B cell (primary cell): ENCODE measurements at regions not wholly inside any gene's neighbourhood (a gene's known extent, or its start where the extent isn't known, plus 50 kb on each side); places are given as distances from the start of the nearest gene placed in this dataset.
"Not testable (repeated sequence)": the region's sequence is repeated elsewhere in the genome, so short reads cannot be mapped to it uniquely, and the experiment has no call there.

Source experiments
- ATAC-seq: fragments of 200-7000 bp; cut with Tn5 transposase; one replicate; pipeline ENCODE4 v1.10.0; 2021; ENCODE audit warnings: low read depth, mild to moderate bottlenecking, moderate number of reproducible peaks, moderate library complexity
- CTCF ChIA-PET: fragments of 350-600 bp; sonication (Branson Sonifier 250); formaldehyde crosslinking; loops from one replicate; lab custom pipeline; 2021; ENCODE audit warnings: antibody characterized with exemption, inconsistent platforms; lab: Charles Lee
- POLR2A ChIA-PET: fragments of 350-600 bp; sonication (Branson Sonifier 250); formaldehyde crosslinking; loops from one replicate; lab custom pipeline; 2021; ENCODE audit warnings: antibody characterized with exemption; lab: Charles Lee
- DNase-seq: peaks from one replicate; pipeline ENCODE4 v3.0.0; 2013
- H2AFZ ChIP-seq: 2 replicates; pipeline ENCODE4 v1.6.1; 2012; ENCODE audit warnings: mild to moderate bottlenecking, low read depth, low read length; ENCODE audit not compliant: insufficient read depth, poor library complexity, severe bottlenecking
- H3K27ac ChIP-seq, 2 donors: 1 replicate in 1 of 2; 2 replicates in 1 of 2; pipeline ENCODE4 v1.5.1; 2012 to 2013; ENCODE audit warnings: low read length in 2 of 2, mild to moderate bottlenecking in 2 of 2, moderate library complexity in 1 of 2
- H3K27me3 ChIP-seq, 4 experiments: fragments of 200-600 bp in 1 of 4; sonication (generic) in 1 of 4; replicated peaks in 1 of 4; 1 replicate in 2 of 4; 2 replicates in 2 of 4; pipeline versions ENCODE4 v1.6.1 to v1.7.0; 2013 to 2016; ENCODE audit warnings: low read length in 3 of 4, mild to moderate bottlenecking in 2 of 4, mixed read lengths in 1 of 4, moderate library complexity in 1 of 4; ENCODE audit not compliant: insufficient read depth in 4 of 4, control insufficient read depth in 3 of 4; ENCODE audit errors: control extremely low read depth in 1 of 4
- H3K36me3 ChIP-seq, 2 experiments: replicated peaks in 1 of 2; 1 replicate in 1 of 2; 2 replicates in 1 of 2; pipeline versions ENCODE4 v1.6.1 to v1.7.1; 2013; ENCODE audit warnings: low read length in 1 of 2; ENCODE audit not compliant: insufficient read depth in 2 of 2, control insufficient read depth in 1 of 2; ENCODE audit errors: control extremely low read depth in 1 of 2, extremely low read depth in 1 of 2
- H3K4me1 ChIP-seq, 2 donors: fragments of 200-600 bp in 1 of 2; sonication (generic) in 1 of 2; 1 replicate in 1 of 2; 2 replicates in 1 of 2; pipeline versions ENCODE4 v1.5.1 to v1.6.1; 2013 to 2017; ENCODE audit warnings: low read length in 2 of 2; ENCODE audit not compliant: control insufficient read depth in 2 of 2, insufficient read depth in 2 of 2
- H3K4me2 ChIP-seq: replicated peaks from 2 replicates; pipeline ENCODE3; 2012; ENCODE audit warnings: mild to moderate bottlenecking, low read depth, low read length; ENCODE audit not compliant: poor library complexity, severe bottlenecking
- H3K4me3 ChIP-seq, 5 experiments: fragments of 200-600 bp in 1 of 5; sonication (generic) in 1 of 5; 1 replicate in 3 of 5; 2 replicates in 2 of 5; pipeline versions ENCODE4 v1.5.1 to v1.7.0; 2011 to 2016; ENCODE audit warnings: low read length in 4 of 5, mild to moderate bottlenecking in 4 of 5, low read depth in 2 of 5, control low read depth in 1 of 5, moderate library complexity in 1 of 5; ENCODE audit not compliant: insufficient read depth in 1 of 5; ENCODE audit errors: control extremely low read depth in 1 of 5, extremely low read depth in 1 of 5
- H3K79me2 ChIP-seq: fragments of 200-600 bp; sonication (generic); one replicate; pipeline ENCODE4 v1.6.0; 2016; ENCODE audit warnings: low read length; ENCODE audit not compliant: control insufficient read depth, insufficient read depth
- H3K9ac ChIP-seq: fragments of 200-600 bp; sonication (generic); 2 replicates; pipeline ENCODE4 v1.6.1; 2017; ENCODE audit warnings: mild to moderate bottlenecking, low read length, moderate library complexity
- H3K9me3 ChIP-seq, 3 donors: one replicate each; pipeline versions ENCODE4 v1.6.1 to v1.7.1; 2013; ENCODE audit warnings: low read length in 2 of 3; ENCODE audit not compliant: control insufficient read depth in 2 of 3, insufficient read depth in 1 of 3; ENCODE audit errors: control extremely low read depth in 1 of 3
- H4K20me1 ChIP-seq: 2 replicates; pipeline ENCODE4 v1.6.0; 2012; ENCODE audit warnings: mild to moderate bottlenecking, low read length; ENCODE audit not compliant: insufficient read depth, control insufficient read depth, poor library complexity, severe bottlenecking
- H3K27ac Mint-ChIP-seq: one replicate; pipeline ENCODE4 v1.8.0; 2021; ENCODE audit warnings: mixed read lengths
- H3K27me3 Mint-ChIP-seq: one replicate; pipeline ENCODE4 v1.8.0; 2021; ENCODE audit warnings: mixed read lengths
- H3K4me1 Mint-ChIP-seq: one replicate; pipeline ENCODE4 v1.8.0; 2021; ENCODE audit warnings: mixed read lengths
- H3K4me3 Mint-ChIP-seq: one replicate; pipeline ENCODE4 v1.8.0; 2021; ENCODE audit warnings: mixed read lengths
- H3K9me3 Mint-ChIP-seq: one replicate; pipeline ENCODE4 v1.8.0; 2022; ENCODE audit warnings: mixed read lengths; ENCODE audit not compliant: insufficient read depth
- CTCF ChIP-seq: fragments of 200-600 bp; IDR thresholded peaks from one replicate; pipeline ENCODE4 v1.8.0; 2022; ENCODE audit warnings: antibody characterized with exemption, mild to moderate bottlenecking
- EZH2 ChIP-seq: IDR thresholded peaks from 2 replicates; pipeline ENCODE4 v1.6.1; 2012; ENCODE audit warnings: borderline replicate concordance, low read depth, mild to moderate bottlenecking, moderate library complexity, low read length; ENCODE audit not compliant: insufficient read depth, poor library complexity, severe bottlenecking
- whole genome bisulfite sequencing: methylation state at CpG from one replicate; pipeline ENCODE4 v1.1.5; 2013; ENCODE audit warnings: missing lambda C conversion rate; ENCODE audit not compliant: insufficient coverage; 5-methylcytosine and 5-hydroxymethylcytosine counted together
- intact Hi-C: fragments of 100-400 bp; cut with micrococcal nuclease; formaldehyde crosslinking; loops from one replicate; pipeline ENCODE4 v1.10.0; 2022

- Histone ChIP-seq H3K27ac (no peak overlapping the region), H3K9ac (no peak overlapping the region), H3K4me1 (no peaks in the 10 kb centered on the region), H3K4me2 (no peak overlapping the region), H3K36me3 (no peaks in the 10 kb centered on the region), H3K9me3 (no peaks in the 10 kb centered on the region), H4K20me1 (no peaks in the 10 kb centered on the region), H3K4me3 (no peak overlapping the region), H3K79me2 (no peaks in the 10 kb centered on the region), H2AFZ (no peak overlapping the region), H3K27me3 (no peaks in the 10 kb centered on the region)
- intact Hi-C loops = no loop called here
- 90% methylated on average over 3 of the region's 5 CpGs for WGBS
- ATAC-seq (no peak), DNase-seq (no peak)
- Mint-ChIP-seq H3K4me1 (no peaks in the 10 kb centered on the region), H3K9me3 (no peaks in the 10 kb centered on the region), H3K27me3 (no peaks in the 10 kb centered on the region), H3K4me3 (no peak overlapping the region), H3K27ac (no peak overlapping the region)
- TF ChIP-seq CTCF = no peak
- no peak for TF ChIP-seq EZH2
- ChIA-PET CTCF (no interaction called here), POLR2A (no interaction called here)
Observed at GRCh38 chr3:193046371-193046770, 128.7 kb upstream of the MB21D2 start.

GRCh38 chr3:193047461-193047860 is 129.8 kb upstream of the MB21D2 start:
- H3K36me3 ChIP-seq, CTCF ChIA-PET, H3K4me3 Mint-ChIP-seq, H3K9ac ChIP-seq, H2AFZ ChIP-seq, H3K4me3 ChIP-seq, H3K4me1 ChIP-seq, POLR2A ChIA-PET, H4K20me1 ChIP-seq, intact Hi-C loops, DNase-seq, H3K79me2 ChIP-seq, H3K9me3 ChIP-seq, H3K27me3 Mint-ChIP-seq, H3K4me1 Mint-ChIP-seq, H3K9me3 Mint-ChIP-seq, H3K4me2 ChIP-seq, H3K27me3 ChIP-seq, H3K27ac Mint-ChIP-seq, H3K27ac ChIP-seq, ATAC-seq: not testable (repeated sequence)
- 0% methylated on average over 1 of the region's 1 CpG for WGBS
